ENCODE measurements at regions not wholly inside any gene's neighbourhood (a gene's known extent, or its start where the extent isn't known, plus 50 kb on each side); places are given as distances from the start of the nearest gene placed in this dataset.

DNA sequence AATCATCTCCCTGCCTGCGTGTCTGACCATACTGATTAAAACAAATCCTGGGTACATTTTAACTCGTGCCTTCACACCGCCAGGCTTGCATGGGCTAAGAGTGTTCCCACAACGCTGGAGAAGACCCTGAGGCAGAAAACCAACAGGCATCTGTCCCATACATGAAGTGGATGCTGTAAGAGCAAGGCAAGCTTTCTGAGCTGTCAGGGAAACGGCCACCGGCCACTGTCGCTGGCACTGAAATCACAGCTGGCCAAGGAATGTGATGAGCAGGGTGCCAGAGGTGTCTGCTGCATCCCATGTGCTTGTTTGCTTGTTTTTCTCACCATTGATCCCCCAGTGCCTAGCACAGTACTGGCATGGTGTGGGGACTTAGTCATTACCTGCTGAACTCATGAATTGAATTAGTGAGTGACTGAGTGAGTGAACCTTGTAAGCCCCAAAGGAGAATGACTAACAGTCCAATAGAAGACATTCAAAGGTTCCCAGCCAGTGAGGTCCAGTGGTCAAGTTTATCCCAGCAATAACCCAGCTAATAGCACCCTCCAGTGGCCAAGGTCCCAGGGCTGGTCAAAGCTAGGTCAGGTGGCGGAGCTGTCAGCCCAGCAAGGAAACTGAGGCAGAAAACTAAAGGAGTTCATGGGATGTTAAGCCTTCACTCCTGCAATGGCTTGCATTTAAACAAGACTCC, 92.7 kb upstream of the CDH5 start:
- Histone ChIP-seq H3K27ac (replicated peaks in 1 of 4) (no peak overlapping the region), H3K9me3 (peaks cover 0 to under 1% (median 0%) of the 10 kb centered on the region in 4 donors), H3K27me3 (no peaks in the 10 kb centered on the region), H3K4me1 (peaks cover 7 to 20% (median 11%) of the 10 kb centered on the region in 4 donors), H3K36me3 (no peaks in the 10 kb centered on the region), H3K4me3 (no peak overlapping the region)
- TF ChIP-seq POLR2AphosphoS5 (IDR thresholded peaks at IDR 0.05) (no peak), POLR2A (IDR thresholded peaks at IDR 0.05; ENCODE audit: low read depth) (no peak), EP300 (IDR thresholded peaks at IDR 0.05) (no peak)
- TF ChIP-seq, protein P1, sequence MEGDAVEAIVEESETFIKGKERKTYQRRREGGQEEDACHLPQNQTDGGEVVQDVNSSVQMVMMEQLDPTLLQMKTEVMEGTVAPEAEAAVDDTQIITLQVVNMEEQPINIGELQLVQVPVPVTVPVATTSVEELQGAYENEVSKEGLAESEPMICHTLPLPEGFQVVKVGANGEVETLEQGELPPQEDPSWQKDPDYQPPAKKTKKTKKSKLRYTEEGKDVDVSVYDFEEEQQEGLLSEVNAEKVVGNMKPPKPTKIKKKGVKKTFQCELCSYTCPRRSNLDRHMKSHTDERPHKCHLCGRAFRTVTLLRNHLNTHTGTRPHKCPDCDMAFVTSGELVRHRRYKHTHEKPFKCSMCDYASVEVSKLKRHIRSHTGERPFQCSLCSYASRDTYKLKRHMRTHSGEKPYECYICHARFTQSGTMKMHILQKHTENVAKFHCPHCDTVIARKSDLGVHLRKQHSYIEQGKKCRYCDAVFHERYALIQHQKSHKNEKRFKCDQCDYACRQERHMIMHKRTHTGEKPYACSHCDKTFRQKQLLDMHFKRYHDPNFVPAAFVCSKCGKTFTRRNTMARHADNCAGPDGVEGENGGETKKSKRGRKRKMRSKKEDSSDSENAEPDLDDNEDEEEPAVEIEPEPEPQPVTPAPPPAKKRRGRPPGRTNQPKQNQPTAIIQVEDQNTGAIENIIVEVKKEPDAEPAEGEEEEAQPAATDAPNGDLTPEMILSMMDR (IDR thresholded peaks at IDR 0.05) = no peak
- 91% methylated on average over 8 of the region's 8 CpGs for WGBS
- intact Hi-C loops (cut with DNase I) = loop anchor here (2.0 kb wide), 1 partner anchor 41 kb away; no protein-coding TSS in a partner anchor
- no peak for DNase-seq (ENCODE audit: extremely low spot score)

DNA sequence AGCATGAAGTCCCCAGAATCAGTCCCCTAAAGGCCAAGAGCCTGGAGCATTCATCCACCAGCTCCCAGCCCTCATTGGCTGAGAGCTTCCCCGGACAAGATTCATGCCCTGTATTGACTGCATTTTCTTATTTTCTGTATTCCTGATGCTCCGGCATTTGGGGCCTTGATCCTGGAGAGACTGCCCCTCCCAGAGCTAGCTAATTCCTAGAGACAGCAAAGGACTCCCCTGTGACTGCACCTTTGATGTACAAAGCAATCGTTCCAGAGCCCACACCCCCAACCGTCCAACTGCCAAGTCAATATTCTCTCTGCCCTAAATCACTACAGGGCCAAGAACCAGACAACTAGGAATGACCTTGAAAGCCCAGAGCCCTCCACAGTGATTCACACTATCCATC, 93.4 kb upstream of the CDH5 start:
- no peaks in the 10 kb centered on the region for H3K27me3 ChIP-seq
- 91% methylated on average over 4 of the region's 4 CpGs for WGBS
- no peak overlapping the region for H3K4me3 ChIP-seq
- intact Hi-C loops (cut with DNase I) = no loop called here
- no peak overlapping the region for H3K27ac ChIP-seq (replicated peaks in 1 of 4)
- no peak for TF ChIP-seq POLR2A (IDR thresholded peaks at IDR 0.05; ENCODE audit: low read depth)
- peaks cover 7 to 24% (median 15%) of the 10 kb centered on the region in 4 donors for H3K4me1 ChIP-seq
- H3K9me3 ChIP-seq = no peaks in the 10 kb centered on the region
- DNase-seq (ENCODE audit: extremely low spot score) = no peak
- H3K36me3 ChIP-seq = no peaks in the 10 kb centered on the region

DNA sequence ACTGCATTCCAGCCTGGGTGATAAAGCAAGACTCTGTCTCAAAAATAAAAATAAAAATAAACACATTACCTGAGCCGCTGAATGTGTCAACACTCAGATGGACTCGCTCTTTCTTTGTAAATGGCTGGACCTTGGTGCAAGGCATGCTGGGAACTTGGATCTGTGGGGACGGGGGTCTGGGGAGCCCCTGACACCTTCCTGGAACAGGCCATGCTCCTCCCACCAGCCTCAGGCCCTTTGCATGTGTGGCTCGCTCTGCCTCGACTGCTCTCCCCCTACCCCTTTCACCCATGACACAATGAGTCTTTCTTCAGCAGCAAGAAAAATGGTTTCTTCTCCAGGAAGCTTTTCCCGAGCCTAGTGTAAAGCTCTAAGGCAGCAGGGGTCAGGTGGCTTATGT, 94.0 kb upstream of the CDH5 start:
- intact Hi-C loops (cut with DNase I) = no loop called here
- H3K4me3 ChIP-seq = no peak overlapping the region
- no peaks in the 10 kb centered on the region for H3K27me3 ChIP-seq
- H3K9me3 ChIP-seq = no peaks in the 10 kb centered on the region
- DNase-seq (ENCODE audit: extremely low spot score) = no peak
- TF ChIP-seq POLR2AphosphoS5 (IDR thresholded peaks at IDR 0.05) (no peak), EP300 (IDR thresholded peaks at IDR 0.05) (no peak), POLR2A (IDR thresholded peaks at IDR 0.05; ENCODE audit: low read depth) (no peak)
- TF ChIP-seq, protein P1 (IDR thresholded peaks at IDR 0.05) = no peak
- H3K27ac ChIP-seq (replicated peaks in 1 of 4) = no peak overlapping the region
- peaks cover 7 to 30% (median 20%) of the 10 kb centered on the region in 4 donors for H3K4me1 ChIP-seq
- H3K36me3 ChIP-seq = no peaks in the 10 kb centered on the region
- 89% methylated on average over 6 of the region's 6 CpGs for WGBS

DNA sequence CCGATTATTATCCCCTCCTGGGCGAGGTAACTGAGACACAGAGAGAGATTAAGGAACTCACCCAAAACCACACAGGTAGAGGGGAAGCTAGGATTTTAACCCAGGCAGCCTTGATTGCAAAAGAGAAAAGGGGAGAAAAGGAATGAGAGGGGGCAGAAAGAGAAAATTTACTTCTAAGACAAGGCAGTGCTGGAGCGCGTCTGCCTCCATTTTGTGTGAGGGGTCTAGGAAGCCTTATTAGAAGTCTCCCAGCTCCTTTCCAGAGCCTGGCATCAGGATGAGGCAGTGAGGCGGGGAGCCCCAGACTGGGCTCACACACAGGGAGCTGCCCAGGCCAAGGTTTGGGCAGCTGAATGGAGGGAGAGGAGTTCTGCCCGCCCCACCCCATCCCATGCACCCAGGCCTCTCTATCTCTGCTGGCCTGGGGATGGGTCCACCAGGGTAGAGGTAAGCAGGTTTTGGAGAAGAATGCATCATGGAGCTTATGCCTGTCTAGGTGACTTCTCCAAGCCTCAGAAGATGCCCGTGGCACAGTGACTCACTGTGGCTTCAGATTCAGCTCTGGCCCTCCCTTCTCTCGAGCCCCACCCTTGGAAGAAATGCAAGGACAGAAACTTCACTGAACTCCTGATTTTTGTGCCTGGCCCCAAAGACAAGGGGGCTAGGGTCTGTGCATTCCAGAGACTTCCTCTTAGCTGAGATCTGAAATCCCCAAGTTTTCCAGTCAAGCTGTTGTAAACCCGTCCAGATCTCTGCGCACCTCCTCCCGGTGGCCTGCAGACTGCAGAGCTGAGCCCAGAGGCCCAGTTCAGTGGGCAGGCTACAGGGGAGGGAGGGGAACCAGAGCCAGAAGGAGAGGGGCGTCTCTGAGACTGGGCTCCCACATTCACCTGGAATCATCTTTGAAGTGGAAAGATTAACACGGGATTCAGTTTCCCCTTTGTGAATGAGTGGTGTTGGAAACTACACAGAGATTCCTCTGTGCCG, 95.1 kb upstream of the CDH5 start:
- Histone ChIP-seq H3K4me3 (no peak overlapping the region), H3K36me3 (no peaks in the 10 kb centered on the region), H3K27ac (replicated peaks in 1 of 4) (no peak overlapping the region), H3K27me3 (no peaks in the 10 kb centered on the region), H3K4me1 (peaks cover 15 to 38% (median 31%) of the 10 kb centered on the region in 4 donors), H3K9me3 (no peaks in the 10 kb centered on the region)
- TF ChIP-seq POLR2A (IDR thresholded peaks at IDR 0.05; ENCODE audit: low read depth) (no peak), POLR2AphosphoS5 (IDR thresholded peaks at IDR 0.05) (no peak), EP300 (IDR thresholded peaks at IDR 0.05) (no peak)
- TF ChIP-seq, protein P1 (IDR thresholded peaks at IDR 0.05) = no peak
- no peak for DNase-seq (ENCODE audit: extremely low spot score)
- WGBS = 89% methylated on average over 11 of the region's 14 CpGs
- intact Hi-C loops (cut with DNase I) = no loop called here

DNA sequence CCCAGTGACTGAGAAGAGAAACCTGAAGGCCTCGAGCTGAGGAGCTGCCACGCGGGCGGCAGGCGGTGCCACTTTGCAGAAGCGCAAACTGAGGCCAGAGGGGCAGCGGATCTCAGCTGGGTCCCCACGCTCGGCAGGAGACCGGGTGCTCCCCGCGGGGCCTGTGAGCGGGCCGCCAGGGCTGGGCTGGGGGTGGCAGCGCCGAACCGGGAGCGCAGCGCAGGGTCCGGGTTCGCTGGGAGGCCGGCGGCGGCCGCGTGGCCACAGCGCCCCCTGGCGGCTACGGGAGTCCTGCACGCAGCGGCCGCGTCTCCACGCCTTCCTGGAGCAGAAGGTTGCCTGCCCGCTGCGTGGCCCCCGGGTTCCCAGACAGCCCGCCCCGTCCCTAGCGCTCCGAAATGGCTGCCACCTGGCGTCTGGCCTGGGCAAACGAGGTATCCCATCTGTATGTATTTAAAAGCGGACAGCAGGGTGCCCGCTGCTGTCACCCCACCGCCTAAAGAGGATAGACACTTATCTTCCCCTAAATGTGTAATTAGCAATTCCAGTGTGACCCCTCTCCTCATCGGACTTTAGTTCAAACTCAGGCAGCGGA, 96.1 kb upstream of the CDH5 start:
- H3K9me3 ChIP-seq = no peaks in the 10 kb centered on the region
- H3K4me3 ChIP-seq = peak overlapping the region; percentile 41 to 62 (median 49)
- H3K27ac ChIP-seq (replicated peaks in 1 of 4) = peak overlapping the region in 3 of 4 donors; percentile 21 to 59 (median 28)
- TF ChIP-seq POLR2AphosphoS5 (IDR thresholded peaks at IDR 0.05) = no peak
- no peak for TF ChIP-seq EP300 (IDR thresholded peaks at IDR 0.05)
- TF ChIP-seq, protein P1 (IDR thresholded peaks at IDR 0.05) = peak in 2 of 3 experiments; percentile 82 to 100
- H3K4me1 ChIP-seq = peaks cover 15 to 47% (median 40%) of the 10 kb centered on the region in 4 donors
- DNase-seq (ENCODE audit: extremely low spot score) = no peak
- intact Hi-C loops (cut with DNase I) = no loop called here
- H3K36me3 ChIP-seq = no peaks in the 10 kb centered on the region
- WGBS = 22% methylated on average over 19 of the region's 48 CpGs
- no peaks in the 10 kb centered on the region for H3K27me3 ChIP-seq
